ENCODE measurements at regions not wholly inside any gene's neighbourhood (a gene's known extent, or its start where the extent isn't known, plus 50 kb on each side); places are given as distances from the start of the nearest gene placed in this dataset.

DNA sequence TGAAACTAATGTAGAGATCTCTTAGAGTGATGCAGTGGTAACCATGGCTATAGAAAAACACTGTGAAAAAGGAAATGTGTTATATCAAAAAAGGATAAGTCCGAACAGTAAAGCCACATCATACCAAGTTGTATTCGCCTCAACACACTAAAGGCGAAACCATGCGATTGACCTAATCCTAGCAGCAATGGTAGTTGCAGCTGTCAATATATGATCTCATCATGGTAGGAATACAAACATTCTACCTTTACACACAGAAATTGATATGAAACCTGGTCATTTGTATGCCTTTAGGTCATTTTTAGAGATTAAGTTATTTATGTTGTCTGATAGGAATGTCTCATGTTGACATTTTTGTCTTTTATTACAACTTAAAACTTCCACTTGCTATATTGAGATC is 271.9 kb downstream of the SLITRK6 start:
- no peaks in the 10 kb centered on the region for H3K4me1 Mint-ChIP-seq
- ATAC-seq (no peak), DNase-seq (no peak)
- no peak overlapping the region for H3K4me3 Mint-ChIP-seq
- no peaks in the 10 kb centered on the region for H3K27me3 Mint-ChIP-seq
- H3K27ac Mint-ChIP-seq, result no peak overlapping the region
- H3K36me3 Mint-ChIP-seq (ENCODE audit: low read depth), result no peaks in the 10 kb centered on the region
- no peaks in the 10 kb centered on the region for H3K9me3 Mint-ChIP-seq

DNA sequence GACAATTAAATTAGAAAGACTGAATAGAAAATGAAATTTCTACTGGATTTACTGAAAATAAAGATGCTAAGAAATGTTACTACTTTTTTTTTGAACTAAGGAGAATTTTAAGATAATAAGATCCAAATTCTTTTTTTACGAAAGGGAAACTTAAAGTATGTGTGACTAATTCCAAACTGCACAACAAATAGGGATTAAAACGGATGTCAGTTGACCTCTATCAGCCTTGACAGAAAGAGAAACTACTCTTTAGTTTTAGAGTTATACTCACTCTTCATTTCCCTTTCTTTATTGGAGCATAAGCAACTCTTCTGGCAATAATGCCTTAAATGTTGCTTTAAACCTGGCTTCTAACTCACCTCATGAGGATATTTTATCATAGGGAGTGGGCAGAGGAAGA is 273.8 kb downstream of the SLITRK6 start:
- Mint-ChIP-seq H3K9me3 (no peaks in the 10 kb centered on the region), H3K36me3 (ENCODE audit: low read depth) (no peaks in the 10 kb centered on the region), H3K27ac (no peak overlapping the region), H3K27me3 (no peaks in the 10 kb centered on the region), H3K4me1 (no peaks in the 10 kb centered on the region), H3K4me3 (no peak overlapping the region)
- DNase-seq, result no peak
- no peak for ATAC-seq

DNA sequence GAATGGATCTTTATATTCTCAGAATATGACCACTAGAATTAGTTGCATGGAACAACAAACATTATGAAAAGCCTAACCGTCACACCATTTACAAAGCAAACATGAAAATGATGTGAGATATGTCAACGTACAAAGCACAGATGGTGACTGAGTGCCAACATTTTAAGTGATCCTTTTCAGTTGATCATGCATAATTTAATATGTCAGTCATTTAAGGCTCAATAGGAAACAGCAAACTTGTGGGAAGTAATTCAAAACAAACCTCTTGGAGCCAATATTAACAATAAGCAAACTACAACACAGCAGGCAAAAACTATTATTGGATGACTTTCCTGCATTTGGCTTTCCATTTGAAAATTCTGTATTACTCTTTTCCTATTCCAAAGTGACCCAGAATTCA is 277.6 kb downstream of the SLITRK6 start:
- Mint-ChIP-seq H3K4me3 (no peak overlapping the region), H3K27ac (no peak overlapping the region), H3K4me1 (no peaks in the 10 kb centered on the region), H3K9me3 (no peaks in the 10 kb centered on the region), H3K36me3 (ENCODE audit: low read depth) (no peaks in the 10 kb centered on the region), H3K27me3 (no peaks in the 10 kb centered on the region)
- ATAC-seq (no peak), DNase-seq (no peak)

DNA sequence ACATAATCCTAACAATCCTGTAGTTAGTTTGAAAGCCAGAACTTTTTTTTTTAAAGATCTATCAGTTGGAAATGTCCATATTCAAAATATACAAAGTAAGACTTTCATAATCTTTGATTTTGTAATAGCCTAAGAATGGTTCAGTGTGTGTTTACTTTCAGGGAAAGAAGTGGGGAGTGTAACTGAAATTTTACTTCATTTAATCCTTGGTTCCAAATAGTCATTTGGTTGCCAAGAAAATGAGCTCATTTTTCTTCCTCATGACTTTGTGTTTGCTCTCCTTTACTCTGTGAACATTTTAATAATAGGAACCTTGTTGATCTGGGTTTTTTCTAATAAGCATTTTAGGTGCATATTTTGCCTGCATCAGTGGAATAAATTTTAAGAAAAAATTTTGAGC is 278.8 kb downstream of the SLITRK6 start:
- ATAC-seq (no peak), DNase-seq (no peak)
- Mint-ChIP-seq H3K27ac (no peak overlapping the region), H3K4me1 (no peaks in the 10 kb centered on the region), H3K27me3 (no peaks in the 10 kb centered on the region), H3K36me3 (ENCODE audit: low read depth) (no peaks in the 10 kb centered on the region), H3K9me3 (peaks cover 4% of the 10 kb centered on the region), H3K4me3 (no peak overlapping the region)

DNA sequence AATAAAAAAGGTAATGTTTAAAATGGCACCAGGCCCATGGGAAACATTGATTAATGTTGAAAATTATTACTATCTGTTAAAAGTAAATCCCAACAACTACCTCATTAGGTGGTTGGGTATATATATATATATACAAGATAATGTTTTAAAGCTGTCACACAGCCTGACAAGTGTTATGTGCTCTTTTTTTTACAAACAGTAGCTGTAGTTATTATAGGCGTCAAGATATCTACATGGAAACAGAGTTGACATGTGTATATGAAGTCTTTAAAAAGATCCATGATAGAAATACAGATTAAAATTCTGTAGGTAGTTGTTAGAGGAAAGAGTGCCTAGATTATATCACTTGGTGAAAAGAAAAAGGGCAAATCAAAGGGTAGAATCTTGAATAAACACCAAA is 279.9 kb downstream of the SLITRK6 start:
- Mint-ChIP-seq H3K27ac (no peak overlapping the region), H3K36me3 (ENCODE audit: low read depth) (no peaks in the 10 kb centered on the region), H3K4me1 (no peaks in the 10 kb centered on the region), H3K9me3 (peaks cover 4% of the 10 kb centered on the region), H3K4me3 (no peak overlapping the region), H3K27me3 (no peaks in the 10 kb centered on the region)
- ATAC-seq (no peak), DNase-seq (no peak)

DNA sequence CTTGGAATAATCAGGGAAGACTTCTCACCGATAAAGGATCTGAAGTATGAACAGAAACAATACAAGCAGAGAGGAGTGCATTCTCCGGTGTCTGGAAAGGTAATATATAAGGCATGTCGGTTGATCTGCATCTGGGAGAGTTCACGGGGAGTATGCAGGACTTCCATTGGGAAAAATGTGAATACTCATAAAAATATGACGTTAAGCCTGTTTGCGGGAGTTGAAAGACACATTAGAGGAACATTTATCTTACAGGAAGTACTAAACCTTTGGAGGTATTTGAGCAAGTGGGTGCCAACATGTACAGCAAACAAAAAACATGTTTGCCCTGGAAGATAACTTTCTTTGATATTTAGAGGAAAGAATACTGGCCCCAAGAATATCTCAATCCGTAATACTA is 286.8 kb downstream of the SLITRK6 start:
- Mint-ChIP-seq H3K27me3 (no peaks in the 10 kb centered on the region), H3K27ac (no peak overlapping the region), H3K4me3 (no peak overlapping the region), H3K4me1 (no peaks in the 10 kb centered on the region), H3K36me3 (ENCODE audit: low read depth) (no peaks in the 10 kb centered on the region), H3K9me3 (peaks cover 4% of the 10 kb centered on the region)
- DNase-seq, result no peak
- no peak for ATAC-seq

DNA sequence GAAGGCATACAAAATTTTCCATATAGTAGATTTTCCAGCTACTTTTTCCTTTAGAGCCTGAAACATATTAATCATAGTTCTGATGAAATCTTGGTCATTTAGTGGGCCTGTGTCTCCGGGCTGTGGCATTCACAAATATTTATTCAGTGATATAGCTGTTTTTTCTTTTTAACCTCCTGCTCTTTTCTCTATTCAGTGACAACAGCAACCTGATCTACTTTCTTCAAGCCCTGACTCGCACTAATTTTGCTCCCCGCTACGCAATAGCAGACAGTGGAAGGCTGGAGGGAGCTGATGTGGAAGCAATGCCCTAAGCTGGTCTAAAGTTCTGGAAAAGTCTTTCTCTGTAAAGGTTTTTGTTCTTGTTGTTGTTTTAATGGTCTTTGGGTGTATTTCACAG is 289.7 kb downstream of the SLITRK6 start:
- Mint-ChIP-seq H3K27me3 (no peaks in the 10 kb centered on the region), H3K9me3 (no peaks in the 10 kb centered on the region), H3K4me3 (no peak overlapping the region), H3K4me1 (no peaks in the 10 kb centered on the region), H3K36me3 (ENCODE audit: low read depth) (no peaks in the 10 kb centered on the region), H3K27ac (no peak overlapping the region)
- DNase-seq (no peak), ATAC-seq (no peak)

DNA sequence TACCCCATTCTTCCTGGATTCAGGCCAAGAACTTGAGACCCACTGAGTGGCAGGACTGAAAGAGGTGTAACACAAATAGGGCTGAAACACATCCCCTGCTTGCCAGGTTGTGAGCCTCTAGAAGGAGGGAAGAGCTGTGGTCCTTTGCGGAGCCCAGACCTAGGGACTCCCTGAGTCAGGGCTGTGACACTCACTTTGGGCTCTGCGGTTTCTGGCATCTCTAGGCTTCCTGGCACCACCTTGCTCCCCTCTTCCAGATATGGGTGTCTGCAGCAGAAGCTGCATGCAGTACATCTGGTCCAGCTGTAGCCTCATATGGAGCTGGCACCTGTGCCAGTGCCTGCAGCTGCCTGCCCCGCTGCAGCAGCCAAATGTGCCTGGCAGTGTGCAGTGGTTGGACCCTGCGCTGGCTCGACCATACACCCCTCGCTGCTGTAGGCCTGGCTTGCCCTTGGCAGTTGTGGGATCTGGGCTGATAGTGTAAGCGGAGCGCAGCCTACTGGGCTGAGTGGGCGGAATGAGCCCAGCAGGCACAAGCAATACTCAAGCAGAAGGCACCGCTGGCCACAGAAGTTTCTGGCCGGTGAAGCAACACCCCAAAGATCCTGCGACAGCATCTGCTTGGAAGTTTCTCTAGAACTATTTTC is 290.4 kb downstream of the SLITRK6 start:
- Mint-ChIP-seq H3K4me1 (no peaks in the 10 kb centered on the region), H3K27ac (no peak overlapping the region), H3K27me3 (no peaks in the 10 kb centered on the region), H3K9me3 (no peaks in the 10 kb centered on the region), H3K4me3 (no peak overlapping the region), H3K36me3 (ENCODE audit: low read depth) (no peaks in the 10 kb centered on the region)
- ATAC-seq (peak; percentile 20), DNase-seq (no peak)

DNA sequence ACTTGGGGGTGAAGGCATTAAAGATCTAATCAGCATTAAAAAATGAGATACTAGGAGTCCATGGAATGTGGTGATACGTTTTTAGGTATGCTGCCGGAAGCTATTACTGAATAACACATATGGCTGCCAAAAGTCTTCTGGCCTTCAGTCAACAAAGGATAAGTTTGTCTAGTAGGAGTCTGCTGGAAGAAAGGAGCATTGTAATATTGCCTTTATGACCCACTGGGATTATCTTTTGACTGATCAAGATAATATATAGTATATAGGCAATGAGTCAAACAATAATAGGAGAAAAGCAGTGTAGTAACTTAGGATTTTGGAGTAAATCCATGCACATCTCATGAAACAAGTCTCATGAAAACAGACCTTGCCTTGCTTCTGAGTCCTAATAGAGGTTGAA is 295.4 kb downstream of the SLITRK6 start:
- no peaks in the 10 kb centered on the region for H3K36me3 Mint-ChIP-seq (ENCODE audit: low read depth)
- ATAC-seq, result no peak
- no peak overlapping the region for H3K4me3 Mint-ChIP-seq

DNA sequence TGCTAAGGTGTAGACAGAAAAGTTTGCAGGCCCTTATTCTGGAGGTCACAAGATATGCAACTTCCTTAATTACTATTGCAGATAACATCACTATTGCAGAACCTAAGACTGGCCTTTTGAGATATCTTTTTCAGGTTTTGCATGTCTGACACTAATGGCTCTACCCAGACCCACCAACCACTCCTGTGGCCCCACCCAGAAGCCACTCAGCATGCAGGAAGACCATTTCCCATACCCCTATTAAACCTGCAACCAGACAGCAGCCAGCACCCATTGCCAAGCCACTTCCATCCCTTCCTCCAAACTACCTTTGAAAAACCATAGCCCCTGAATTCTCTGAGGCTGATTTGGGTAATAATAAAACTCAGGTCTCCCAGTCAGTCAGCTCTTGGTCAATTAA is 297.6 kb downstream of the SLITRK6 start:
- Mint-ChIP-seq H3K27ac (no peak overlapping the region), H3K4me1 (no peaks in the 10 kb centered on the region), H3K4me3 (no peak overlapping the region), H3K36me3 (ENCODE audit: low read depth) (no peaks in the 10 kb centered on the region), H3K9me3 (no peaks in the 10 kb centered on the region), H3K27me3 (no peaks in the 10 kb centered on the region)
- DNase-seq (no peak), ATAC-seq (no peak)

More for the DNA sequence above, 295.4 kb downstream of the SLITRK6 start:
- Mint-ChIP-seq H3K27me3 (no peaks in the 10 kb centered on the region), H3K4me1 (no peaks in the 10 kb centered on the region), H3K9me3 (no peaks in the 10 kb centered on the region), H3K27ac (no peak overlapping the region)
- DNase-seq, result no peak

DNA sequence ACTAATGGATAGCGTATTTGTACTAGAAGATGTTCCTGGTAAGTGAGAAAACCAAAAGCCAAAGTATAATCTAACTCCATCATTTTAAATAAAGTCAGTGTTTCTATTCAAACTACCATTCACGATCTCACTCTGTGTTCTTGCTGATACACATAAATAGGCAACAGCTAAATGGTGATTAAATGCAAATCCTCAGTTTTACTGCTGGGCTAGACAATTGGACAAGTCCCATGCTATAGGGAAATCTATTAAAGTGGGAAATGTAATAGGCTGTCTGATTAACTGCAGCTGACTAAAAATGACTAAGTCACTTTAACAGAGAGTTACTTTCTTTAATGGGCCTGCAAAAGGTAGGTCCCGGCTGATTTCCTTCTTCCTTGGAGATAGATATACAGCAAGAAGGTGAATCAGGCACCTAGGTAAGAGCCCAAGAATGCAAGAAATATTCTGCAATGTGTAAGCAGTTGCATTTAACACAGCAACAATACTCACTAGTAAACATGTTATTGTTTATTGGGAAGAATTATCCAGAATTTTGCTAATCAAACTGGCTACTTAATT is 298.4 kb downstream of the SLITRK6 start:
- H3K4me1 Mint-ChIP-seq, result no peaks in the 10 kb centered on the region
- H3K27ac Mint-ChIP-seq, result no peak overlapping the region
- no peaks in the 10 kb centered on the region for H3K9me3 Mint-ChIP-seq
- H3K27me3 Mint-ChIP-seq, result no peaks in the 10 kb centered on the region
- ATAC-seq, result no peak
- H3K36me3 Mint-ChIP-seq (ENCODE audit: low read depth), result no peaks in the 10 kb centered on the region
- no peak for DNase-seq
- no peak overlapping the region for H3K4me3 Mint-ChIP-seq

DNA sequence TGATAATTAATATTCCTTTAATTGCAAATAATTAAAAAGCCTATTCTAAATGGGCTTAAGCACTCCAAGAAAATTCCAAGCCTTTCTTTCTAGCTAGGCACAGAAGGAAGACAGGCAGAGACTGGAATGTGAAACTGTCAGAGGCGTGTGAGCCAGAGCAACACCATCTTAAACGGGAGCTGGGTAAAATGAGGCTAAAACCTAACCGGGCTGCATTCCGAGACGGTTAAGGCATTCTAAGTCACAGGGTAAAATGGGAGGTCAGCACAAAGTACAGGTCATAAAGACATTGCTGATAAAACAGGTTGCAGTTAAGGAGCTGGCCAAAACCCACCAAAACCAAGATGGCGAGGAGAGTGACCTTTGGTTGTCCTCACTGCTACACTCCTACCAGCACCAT is 300.4 kb downstream of the SLITRK6 start:
- H3K4me1 Mint-ChIP-seq, result no peaks in the 10 kb centered on the region
- H3K4me3 Mint-ChIP-seq, result no peak overlapping the region
- H3K36me3 Mint-ChIP-seq (ENCODE audit: low read depth), result no peaks in the 10 kb centered on the region
- DNase-seq, result no peak
- no peaks in the 10 kb centered on the region for H3K27me3 Mint-ChIP-seq
- H3K9me3 Mint-ChIP-seq, result peaks cover 3% of the 10 kb centered on the region
- ATAC-seq, result no peak
- H3K27ac Mint-ChIP-seq, result no peak overlapping the region

DNA sequence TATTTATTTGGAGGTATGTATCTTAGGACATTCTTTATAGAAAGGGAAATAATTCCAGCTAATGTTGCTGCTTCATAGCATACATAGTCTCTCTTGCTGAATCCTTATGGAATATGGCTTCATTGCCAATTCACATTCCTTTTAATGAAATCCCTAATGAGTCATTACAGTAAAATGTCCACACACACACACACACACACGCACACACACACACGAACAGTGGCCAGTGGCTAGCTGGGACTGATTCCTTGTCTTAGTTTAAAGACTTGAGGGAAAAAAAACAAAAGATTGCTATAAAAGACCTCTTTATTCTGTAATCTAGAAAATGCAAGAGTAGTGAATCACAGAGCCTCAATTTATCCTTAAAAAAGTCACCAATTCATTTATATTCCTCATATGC is 301.6 kb downstream of the SLITRK6 start:
- DNase-seq (no peak), ATAC-seq (no peak)
- Mint-ChIP-seq H3K36me3 (ENCODE audit: low read depth) (no peaks in the 10 kb centered on the region), H3K9me3 (peaks cover 6% of the 10 kb centered on the region), H3K27me3 (no peaks in the 10 kb centered on the region), H3K4me3 (no peak overlapping the region), H3K27ac (no peak overlapping the region), H3K4me1 (no peaks in the 10 kb centered on the region)

DNA sequence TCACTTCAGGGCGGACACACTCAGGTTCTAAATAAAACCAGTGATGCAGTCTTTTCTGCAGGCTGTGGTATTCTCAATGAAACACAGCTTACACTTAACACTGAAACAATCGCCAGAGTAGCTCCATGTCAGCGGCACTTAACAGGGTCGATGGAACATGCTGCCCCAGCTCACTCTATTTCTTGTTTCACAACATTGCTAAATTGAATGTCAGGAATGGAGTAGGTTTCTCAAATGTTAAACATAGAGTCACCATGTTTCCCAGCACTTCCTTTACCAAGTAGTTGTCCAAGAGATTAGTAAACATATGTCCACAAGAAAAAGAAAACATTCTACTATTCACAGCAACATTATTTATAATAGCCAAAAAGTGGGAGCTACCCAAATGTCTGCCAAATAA is 306.9 kb downstream of the SLITRK6 start:
- Mint-ChIP-seq H3K4me3 (no peak overlapping the region), H3K9me3 (peaks cover 6% of the 10 kb centered on the region), H3K4me1 (no peaks in the 10 kb centered on the region), H3K36me3 (ENCODE audit: low read depth) (no peaks in the 10 kb centered on the region), H3K27me3 (no peaks in the 10 kb centered on the region), H3K27ac (no peak overlapping the region)
- DNase-seq, result no peak
- no peak for ATAC-seq

DNA sequence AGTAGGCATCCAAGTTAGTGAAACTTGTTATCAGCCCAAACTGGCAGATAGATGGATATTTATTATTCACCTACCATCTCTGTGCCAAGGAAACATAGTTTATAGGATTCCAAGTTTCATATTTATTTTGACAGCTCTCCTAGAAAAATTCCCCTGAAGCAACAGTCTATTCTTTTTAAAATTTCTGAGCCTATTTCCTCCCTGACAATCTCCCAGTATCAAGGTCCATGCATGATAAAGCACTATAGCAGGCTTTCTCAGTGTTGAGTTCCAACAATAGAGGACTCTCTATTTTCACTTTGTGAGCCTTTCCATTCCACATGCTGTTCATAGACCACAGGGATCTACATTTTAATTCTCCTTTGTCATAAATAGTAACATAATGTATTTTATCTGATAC is 312.6 kb downstream of the SLITRK6 start:
- peaks cover 3% of the 10 kb centered on the region for H3K9me3 Mint-ChIP-seq
- H3K36me3 Mint-ChIP-seq (ENCODE audit: low read depth), result no peaks in the 10 kb centered on the region
- no peak overlapping the region for H3K27ac Mint-ChIP-seq
- DNase-seq, result no peak
- H3K27me3 Mint-ChIP-seq, result no peaks in the 10 kb centered on the region
- no peaks in the 10 kb centered on the region for H3K4me1 Mint-ChIP-seq
- ATAC-seq, result no peak
- H3K4me3 Mint-ChIP-seq, result no peak overlapping the region

DNA sequence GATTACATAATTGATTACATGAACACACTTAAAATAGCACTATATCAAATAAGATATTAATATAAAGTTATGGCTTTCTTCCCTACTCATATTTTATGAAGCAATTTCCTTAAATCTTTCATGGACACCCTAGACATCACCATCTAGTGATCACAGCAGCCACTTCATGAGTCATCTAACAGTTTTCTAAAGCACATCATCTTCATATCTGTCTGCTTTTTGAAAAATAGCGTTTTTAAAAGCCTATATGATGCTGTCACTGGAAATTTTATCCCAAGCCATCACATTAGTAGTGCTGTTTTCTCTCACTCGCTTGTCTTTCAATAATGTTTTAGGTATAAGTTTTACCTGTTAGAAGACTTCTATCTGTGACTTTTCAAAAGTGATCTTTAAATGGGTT is 326.1 kb downstream of the SLITRK6 start:
- no peaks in the 10 kb centered on the region for H3K36me3 Mint-ChIP-seq (ENCODE audit: low read depth)
- H3K4me3 Mint-ChIP-seq, result no peak overlapping the region
- no peaks in the 10 kb centered on the region for H3K9me3 Mint-ChIP-seq
- ATAC-seq, result no peak
- no peaks in the 10 kb centered on the region for H3K4me1 Mint-ChIP-seq
- no peak overlapping the region for H3K27ac Mint-ChIP-seq
- DNase-seq, result no peak
- H3K27me3 Mint-ChIP-seq, result no peaks in the 10 kb centered on the region
